H4 (cell line): ENCODE measurements at regions not wholly inside any gene's neighbourhood (a gene's known extent, or its start where the extent isn't known, plus 50 kb on each side); places are given as distances from the start of the nearest gene placed in this dataset.
"Not testable (repeated sequence)": the region's sequence is repeated elsewhere in the genome, so short reads cannot be mapped to it uniquely, and the experiment has no call there.

Source experiments
- DNase-seq: peaks from one replicate; pipeline ENCODE4 v3.0.0-alpha.2; 2015; ENCODE audit warnings: low spot score

- no peak for DNase-seq
Measured at GRCh38 chr11:26839911-26840698, 118.2 kb upstream of the SLC5A12 start.

DNA sequence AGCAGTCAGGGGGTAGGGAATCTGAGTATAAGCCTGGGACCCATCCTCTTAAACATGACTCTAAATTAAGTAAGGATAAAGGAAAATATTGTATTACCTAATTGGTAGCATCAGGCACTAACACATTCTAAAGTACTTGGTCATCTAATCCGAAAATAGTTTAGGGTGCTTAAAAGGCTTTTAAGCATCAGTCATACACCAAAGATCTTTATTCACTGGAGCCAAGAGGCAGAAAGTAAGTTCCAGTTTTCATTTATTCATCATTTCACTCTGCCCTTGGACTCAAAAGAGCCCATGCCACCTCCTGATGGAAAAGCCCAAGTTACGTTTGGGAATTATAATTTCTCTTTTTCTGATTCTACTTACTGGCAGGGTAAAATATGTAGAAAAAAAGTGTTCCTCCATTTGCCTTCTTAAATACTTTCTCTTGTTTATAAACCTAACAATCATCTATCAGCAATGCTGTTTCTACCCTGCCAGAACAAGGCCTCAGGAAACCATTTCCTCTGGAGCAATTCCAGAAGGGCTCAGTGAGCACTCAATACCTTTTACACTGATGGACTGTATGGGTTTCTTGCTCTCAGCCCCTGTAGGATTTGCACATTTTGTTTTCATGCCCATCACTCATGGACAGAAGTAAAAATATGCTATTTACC is 120.1 kb upstream of the SLC5A12 start:
- no peak for DNase-seq

GRCh38 chr11:26842478-26843282 is 120.8 kb upstream of the SLC5A12 start:
- DNase-seq, result no peak

GRCh38 chr11:26843539-26843938 is 121.7 kb upstream of the SLC5A12 start:
- no peak for DNase-seq

- no peak for DNase-seq
Measured at GRCh38 chr11:26844963-26845362, 123.1 kb upstream of the SLC5A12 start.

GRCh38 chr11:26846227-26846626 is 124.4 kb upstream of the SLC5A12 start:
- DNase-seq, result no peak

GRCh38 chr11:26847459-26847858 is 125.6 kb upstream of the SLC5A12 start:
- no peak for DNase-seq

GRCh38 chr11:26847977-26848376 is 126.1 kb upstream of the SLC5A12 start:
- DNase-seq, result no peak

DNA sequence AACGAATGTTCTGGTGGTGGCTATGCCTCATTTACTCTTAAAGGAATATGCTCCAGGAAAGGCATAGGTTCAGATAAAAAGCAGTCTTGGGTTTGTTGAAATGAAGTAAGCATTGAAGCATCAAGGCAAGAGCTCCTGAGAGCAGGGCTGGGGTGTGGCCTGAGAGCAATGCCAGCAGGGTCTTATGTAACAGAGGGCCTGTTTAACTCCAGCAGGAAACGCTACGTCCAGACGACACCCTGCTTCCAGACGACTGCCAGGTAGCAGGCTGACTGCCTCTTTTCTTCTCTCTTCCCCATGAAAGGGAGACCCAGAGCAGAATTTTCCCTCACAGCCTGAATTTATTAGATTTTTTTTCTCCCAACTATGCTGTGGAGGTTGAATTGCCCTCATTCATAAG is 127.2 kb upstream of the SLC5A12 start:
- DNase-seq, result no peak

DNA sequence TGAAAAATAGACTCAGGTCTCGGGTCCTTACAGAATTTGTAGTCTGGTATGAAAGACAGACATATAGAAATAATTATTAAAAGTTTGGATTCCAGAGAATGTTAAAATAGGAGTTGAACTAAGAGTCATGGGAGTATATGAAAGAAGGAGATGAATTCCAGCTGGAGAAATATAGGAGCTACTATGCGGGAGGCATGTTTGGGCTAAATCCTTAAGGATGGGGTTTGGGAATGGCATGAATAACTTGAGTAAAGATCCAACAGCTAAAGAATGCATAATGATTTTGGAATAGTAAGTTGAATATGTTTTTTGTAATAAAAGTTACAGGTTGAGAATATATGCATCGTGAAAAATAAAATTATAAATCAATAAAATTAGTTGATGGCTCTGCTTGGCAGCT is 129.4 kb upstream of the SLC5A12 start:
- no peak for DNase-seq

GRCh38 chr11:26851696-26852095 is 129.8 kb upstream of the SLC5A12 start:
- DNase-seq, result no peak

DNA sequence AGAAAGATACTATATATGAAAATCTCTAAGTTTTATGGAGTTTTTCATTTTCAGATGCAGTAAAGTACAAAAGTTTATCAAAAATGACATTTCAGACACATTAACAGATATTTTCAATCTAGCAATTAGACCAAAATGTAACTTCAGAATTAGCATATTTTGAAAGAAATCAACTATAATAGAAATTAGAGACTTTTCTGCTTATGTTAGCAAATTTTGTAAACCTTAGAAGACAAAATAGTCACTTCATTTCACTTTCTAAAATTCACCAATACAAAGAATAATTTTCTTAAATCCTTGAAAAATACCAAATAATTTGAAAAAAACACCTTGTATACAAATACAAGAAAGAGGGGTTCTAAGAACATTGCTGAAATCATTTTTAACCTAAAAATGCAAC is 135.8 kb upstream of the FIBIN start:
- DNase-seq, result no peak

GRCh38 chr11:26859416-26859815 is 134.5 kb upstream of the FIBIN start:
- no peak for DNase-seq

DNA sequence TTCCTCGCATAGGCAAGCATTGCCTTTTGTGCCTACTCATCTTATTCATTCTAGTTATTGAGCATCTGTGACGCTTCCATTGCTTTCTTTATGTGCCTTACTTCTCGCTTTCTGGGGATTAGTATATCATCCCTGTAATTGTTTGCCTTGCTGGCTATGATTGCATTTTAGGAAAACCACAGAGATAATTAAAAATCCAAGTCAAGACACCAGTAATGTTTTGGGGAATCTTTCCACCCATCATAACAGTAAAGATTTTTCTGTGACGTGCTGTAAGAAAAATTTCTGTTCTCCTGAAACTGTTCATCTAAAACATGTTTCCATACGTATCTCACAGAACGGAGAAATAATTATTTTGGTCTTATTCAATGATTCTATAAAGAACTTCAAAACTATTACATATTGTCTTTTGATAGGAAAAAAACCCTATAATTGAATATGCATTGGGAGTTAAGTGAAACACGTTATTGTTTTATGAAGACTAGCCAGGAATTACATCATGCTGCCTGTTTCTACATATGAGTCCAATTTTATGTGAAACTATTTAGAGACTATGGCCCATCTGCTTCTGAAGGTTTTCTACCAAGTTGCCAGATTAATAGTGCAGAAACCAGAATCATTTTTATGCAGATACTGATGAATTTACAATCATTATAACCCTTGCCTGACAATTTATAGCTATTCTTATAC is 133.7 kb upstream of the FIBIN start:
- no peak for DNase-seq

GRCh38 chr11:26860895-26861294 is 133.0 kb upstream of the FIBIN start:
- DNase-seq, result no peak

DNA sequence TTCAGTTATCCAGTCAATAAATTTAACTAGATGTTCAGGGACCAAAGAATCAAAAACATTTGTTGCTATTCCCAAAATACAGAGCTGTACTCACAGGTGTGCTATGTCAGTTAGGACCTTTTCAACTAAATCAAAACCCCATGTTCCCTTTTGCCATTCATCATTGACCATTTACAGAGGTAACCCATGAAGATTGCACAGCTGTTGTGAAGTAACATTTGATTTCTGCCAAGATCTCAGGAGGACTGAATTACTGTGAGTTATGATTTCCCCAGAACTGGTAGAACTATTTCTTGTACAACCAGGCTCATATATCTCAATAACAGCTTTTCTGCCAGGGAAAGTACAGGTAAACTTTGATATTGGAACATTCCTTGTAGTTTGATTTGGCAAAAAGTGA is 131.1 kb upstream of the FIBIN start:
- DNase-seq, result no peak

DNA sequence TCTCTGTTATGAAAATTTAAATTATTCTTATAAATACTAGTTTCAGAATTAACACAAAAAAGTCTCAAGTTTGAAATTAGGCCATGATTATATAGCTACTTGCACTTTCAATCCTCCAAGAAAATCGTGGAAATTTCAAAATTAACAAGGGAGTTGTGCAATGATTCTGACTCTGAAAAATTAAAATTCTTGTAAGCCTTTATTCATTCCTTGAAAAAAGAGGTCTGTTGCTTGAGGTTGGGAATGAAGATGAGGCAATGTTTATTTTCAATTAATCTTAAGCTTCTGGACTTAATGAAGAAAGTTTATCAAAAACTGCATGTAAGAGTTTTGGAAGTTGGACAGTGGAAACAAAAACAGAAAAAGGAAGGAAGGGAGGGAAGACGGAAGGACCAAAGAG is 128.2 kb upstream of the FIBIN start:
- no peak for DNase-seq

GRCh38 chr11:26867286-26867685 is 126.6 kb upstream of the FIBIN start:
- no peak for DNase-seq

- no peak for DNase-seq
Measured at GRCh38 chr11:26878959-26879581, 114.8 kb upstream of the FIBIN start.

DNA sequence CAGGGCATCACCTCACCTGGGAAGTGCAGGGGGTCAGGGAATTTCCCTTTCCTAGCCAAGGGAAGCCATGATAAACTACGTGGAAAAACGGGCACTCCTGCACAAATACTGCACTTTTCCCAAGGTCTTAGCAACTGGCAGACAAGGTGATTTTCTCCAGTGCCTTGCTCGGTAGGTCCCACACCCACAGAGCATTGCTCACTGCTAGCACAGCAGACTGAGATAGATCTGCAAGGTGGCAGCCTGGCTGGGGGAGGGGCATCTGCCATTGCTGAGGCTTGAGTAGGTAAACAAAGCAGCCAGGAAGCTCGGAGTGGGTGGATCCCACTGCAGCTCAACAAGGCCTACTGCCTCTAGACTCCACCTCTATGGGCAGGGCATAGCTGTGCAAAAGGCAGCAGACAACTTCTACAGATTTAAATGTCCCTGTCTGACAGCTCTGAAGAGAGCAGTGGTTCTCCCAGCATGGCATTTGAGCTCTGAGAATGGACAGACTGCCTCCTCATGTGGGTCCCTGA is 111.5 kb upstream of the FIBIN start:
- DNase-seq, result not testable (repeated sequence)

DNA sequence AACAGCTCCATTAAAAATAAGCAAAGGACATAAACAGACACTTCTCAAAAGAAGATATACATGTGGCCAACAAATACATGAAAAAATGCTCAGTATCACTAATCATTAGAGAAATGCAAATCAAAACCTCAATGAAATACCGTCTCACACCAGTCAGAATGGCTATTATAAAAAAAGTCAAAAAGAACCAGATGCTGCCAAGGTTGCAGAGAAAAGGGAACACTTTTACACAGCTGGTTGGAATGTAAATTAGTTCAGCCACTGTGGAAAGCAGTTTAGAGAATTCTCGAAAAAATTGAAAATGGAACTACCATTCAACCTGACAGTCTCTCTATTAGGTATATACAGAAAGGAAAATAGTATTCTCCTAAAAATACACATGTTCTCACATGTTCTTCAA is 102.4 kb upstream of the FIBIN start:
- DNase-seq, result no peak
